ENCODE measurements at regions not wholly inside any gene's neighbourhood (a gene's known extent, or its start where the extent isn't known, plus 50 kb on each side); places are given as distances from the start of the nearest gene placed in this dataset.
"Not testable (repeated sequence)": the region's sequence is repeated elsewhere in the genome, so short reads cannot be mapped to it uniquely, and the experiment has no call there.

- DNase-seq = no peak
Measured at GRCh38 chr18:78856569-78857313, 122.9 kb upstream of the SALL3 start.

DNA sequence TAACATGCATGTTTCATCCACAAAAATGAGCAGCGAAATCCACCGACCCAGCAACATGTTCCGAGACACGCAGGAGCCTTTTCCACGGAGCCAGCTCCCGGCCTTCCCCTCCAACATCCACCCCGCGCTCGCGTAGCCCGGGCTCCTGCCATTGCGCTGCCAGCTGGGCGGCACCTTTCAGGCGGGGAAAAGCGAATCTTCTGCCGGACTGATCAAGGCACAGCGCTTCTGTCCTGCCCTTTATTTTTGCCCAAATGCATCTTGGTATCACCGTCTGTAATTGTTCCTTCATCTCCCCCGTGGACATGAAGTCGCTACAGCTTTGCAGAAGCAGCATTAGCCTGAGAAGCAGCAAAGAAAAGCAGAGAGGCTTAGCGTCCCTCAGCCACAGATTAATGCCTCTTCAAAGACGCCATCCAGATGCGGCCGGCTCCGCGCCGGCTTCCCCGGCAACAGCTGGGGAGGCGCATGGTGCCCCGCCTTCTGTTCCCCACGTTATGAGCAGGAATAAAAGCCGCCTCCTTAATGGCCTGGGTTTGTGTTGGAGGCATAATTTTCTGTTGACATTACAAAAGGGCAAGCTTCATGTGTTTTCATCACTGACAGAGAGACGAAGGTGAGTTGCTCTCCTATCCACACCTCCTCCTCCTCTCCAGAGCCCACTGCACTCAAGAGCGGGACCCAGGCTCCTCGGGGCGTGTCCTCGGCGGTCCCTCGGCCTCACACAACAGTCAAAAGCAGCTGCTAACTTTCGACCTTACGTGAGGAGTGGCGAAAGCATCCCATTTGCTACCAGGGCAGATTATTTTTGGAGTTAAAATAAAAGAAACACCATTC is 122.1 kb upstream of the SALL3 start:
- no peak for DNase-seq

GRCh38 chr18:78859686-78860085 is 119.9 kb upstream of the SALL3 start:
- no peak for DNase-seq

DNA sequence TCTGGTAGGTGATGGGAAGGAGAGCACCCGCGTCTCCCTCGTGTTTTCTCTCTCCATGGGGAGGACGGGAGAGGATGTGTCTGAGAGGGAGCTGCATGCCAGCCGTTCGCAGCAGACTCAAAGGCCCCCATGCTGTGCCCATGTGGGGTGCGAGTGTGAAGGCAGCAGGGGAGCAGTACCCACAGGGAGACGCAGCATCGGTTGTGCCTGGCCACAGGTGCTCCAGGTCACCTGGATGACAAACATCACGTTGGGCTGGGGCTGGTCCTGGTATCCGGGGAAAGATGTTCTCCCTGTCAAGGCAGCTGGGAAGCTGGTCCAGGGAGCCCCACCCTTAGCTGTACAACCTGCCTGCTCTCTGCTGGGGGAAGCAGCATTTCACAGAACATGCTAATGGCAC is 119.5 kb upstream of the SALL3 start:
- DNase-seq = no peak

DNA sequence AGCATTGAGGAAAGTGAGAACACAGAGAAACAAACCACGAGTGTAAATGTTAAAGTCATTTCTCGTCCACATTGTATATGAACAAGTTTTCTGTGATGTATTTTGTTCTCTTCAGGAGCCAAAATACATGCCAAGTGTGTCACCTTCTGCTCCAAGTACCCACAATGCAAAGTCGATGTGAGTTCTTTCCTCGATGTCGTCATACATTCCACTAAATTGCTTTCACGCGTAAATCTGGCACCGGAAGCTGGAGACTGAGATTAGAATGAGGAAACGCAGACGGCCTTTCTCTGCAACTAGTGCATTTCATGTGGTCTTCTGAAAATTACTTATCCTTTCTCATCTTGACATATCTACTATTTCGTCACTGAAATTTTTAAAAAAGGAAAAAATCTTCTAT is 118.5 kb upstream of the SALL3 start:
- DNase-seq = no peak

DNA sequence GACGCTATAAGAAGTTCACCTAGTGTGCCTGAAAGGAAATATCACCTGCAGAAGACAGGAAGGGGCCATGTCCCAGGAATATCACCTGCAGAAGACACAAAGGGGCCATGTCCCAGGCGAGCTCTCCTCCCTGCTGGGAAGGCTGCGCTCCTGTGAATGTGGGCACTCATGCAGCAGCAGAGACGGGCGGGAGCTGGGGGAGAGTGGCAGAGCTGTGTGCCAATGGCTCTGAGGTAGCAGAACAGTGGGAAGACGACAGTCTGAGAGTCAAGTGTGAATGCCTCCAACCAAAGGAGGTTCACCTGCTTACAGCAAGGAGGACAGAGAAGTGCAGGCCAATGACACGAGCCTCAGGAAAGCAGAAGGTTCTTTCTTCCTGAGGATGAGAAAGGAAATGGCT is 117.9 kb upstream of the SALL3 start:
- DNase-seq = no peak

- DNase-seq = no peak
Measured at GRCh38 chr18:78862395-78862794, 117.2 kb upstream of the SALL3 start.

- DNase-seq = no peak
Measured at GRCh38 chr18:78865056-78865598, 114.5 kb upstream of the SALL3 start.

GRCh38 chr18:78865771-78866310 is 113.8 kb upstream of the SALL3 start:
- no peak for DNase-seq

DNA sequence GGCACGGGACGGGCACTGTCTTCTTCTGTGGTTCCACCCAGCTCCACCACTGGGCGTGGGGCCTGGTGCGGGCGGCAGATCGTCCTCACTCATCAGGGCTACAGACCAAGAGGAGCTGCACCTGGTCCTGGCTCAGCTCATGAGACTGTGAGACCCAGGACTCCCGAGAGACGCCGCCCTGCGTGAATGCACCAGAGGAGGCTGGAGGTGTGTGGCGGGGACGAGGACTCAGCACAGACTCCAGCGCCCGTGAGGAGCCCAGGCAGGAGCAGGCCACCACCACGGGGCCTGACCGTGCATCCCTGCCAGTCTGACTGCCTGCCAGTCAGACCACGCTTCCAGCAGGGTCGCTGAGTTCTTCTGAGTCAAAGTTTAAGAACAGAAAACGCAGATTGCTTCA is 112.5 kb upstream of the SALL3 start:
- no peak for DNase-seq

- no peak for DNase-seq
Measured at GRCh38 chr18:78868330-78869316, 111.0 kb upstream of the SALL3 start.

DNA sequence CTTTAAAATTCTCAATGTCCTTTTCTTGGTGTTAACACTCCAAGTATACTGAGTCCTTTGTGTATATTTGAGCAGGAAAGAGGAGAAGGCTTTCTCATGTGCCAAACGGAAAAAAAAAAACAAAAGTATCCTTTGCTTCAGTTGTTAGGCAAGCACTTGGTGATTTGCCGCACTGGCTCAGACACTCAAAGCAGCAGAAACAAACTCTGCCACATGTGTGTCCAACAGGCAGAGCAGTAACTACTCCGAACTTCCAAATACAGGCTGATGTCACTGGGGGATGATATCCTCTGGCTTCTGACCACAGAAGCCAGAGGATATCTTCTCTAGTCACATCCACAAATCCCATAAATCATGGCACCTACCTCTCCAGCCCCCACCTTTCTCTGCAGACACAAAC is 108.0 kb upstream of the SALL3 start:
- DNase-seq = no peak

DNA sequence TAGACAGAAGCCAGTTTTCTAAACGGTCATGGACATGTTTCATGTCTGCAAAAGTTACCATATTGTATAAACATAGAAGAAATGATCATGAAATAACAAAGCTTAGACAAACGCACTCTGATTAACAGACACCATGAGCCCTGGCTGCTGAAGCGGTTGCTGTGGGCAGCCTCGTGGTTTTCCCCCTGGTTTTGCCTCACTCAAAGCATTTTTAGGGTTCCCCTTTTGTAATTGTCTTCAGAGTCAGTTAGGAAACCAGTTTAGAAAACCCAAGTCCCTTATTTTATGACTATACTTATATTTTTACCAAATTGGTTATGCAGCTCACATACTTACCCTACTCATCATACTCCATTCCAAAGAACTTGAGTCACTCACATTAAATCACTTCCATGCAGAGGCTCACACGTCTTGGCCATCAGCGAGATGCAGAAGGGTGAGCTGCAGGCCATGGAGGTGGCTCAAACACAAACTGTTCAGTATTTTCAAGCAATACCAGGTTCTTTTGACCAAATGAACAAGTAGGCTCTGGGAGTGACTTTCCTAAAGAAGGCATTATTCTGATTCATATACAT is 105.6 kb upstream of the SALL3 start:
- DNase-seq = no peak

GRCh38 chr18:78875016-78875777 is 104.4 kb upstream of the SALL3 start:
- peak in 1 of 2 donors; percentile 8 for DNase-seq

GRCh38 chr18:78875778-78876650 is 103.6 kb upstream of the SALL3 start:
- DNase-seq = no peak

DNA sequence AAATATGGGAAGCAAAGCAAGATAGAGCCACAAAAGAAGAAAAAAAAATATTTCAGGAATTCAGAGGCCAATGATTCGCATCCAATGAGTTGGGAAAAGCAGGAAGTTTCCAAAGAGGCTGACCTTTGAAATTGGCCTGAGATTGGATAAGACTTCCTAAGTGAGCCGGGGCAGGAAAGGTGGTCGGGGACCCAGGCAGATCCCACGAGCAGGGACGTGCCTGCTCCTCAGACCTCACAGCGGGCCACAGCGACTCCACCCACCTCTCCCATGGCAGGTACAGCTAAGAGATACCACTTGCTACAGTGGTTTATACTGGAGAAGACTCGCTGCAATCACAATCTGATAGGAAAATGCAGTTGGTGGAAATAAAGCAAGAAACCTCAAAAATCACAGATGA is 102.8 kb upstream of the SALL3 start:
- DNase-seq = no peak

- no peak for DNase-seq
Measured at GRCh38 chr18:78878335-78878734, 101.3 kb upstream of the SALL3 start.

DNA sequence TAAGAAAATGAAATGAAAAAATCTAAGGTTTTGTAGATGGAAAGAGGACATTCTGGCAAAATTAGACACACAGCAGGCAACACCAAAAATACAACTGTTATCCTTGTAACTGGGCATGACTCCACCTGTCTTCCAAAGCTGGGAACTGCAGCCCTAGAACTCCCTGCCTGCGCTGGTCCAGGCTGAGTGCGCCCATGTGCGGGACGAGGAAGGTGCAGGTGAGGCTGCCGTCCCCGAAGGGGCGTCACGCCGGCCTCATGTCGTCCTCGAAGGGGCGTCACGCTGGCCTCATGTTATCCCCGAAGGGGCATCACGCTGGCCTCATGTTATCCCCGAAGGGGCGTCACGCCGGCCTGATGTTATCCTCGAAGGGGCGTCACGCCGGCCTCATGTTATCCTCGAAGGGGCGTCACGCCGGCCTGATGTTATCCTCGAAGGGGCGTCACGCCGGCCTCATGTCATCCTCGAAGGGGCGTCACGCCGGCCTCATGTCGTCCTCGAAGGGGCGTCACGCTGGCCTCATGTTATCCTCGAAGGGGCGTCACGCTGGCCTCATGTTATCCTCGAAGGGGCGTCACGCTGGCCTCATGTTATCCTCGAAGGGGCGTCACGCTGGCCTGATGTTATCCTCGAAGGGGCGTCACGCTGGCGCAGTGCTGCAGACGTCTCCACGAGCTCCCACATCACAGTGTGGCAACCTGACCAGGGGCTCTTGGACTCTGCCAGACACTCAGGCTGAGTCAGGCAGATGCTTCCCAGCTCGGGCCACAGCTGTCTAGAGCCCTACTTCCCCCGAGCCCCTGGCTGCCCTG is 100.3 kb upstream of the SALL3 start:
- DNase-seq = not testable (repeated sequence)

DNA sequence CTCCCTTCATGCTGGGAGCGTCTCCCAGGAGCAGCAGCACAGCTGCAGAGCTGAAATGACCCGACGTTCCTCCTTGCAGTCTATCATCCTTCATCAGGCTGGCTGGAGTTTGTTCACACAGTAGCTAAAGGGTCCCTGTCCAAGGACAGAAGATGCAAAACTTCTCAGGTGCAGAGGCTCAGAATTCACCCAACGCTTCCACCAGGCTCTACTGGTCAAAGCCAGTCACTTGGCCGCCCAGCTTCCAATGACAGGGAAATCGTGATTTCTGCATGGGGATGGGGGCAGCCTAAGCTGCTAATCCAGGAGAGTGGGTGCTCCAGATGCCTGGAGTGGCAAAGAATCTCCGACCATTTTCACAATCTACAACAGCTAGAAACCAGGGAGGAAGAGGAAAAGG is 97.0 kb upstream of the SALL3 start:
- DNase-seq = no peak
